ENCODE measurements at regions not wholly inside any gene's neighbourhood (a gene's known extent, or its start where the extent isn't known, plus 50 kb on each side); places are given as distances from the start of the nearest gene placed in this dataset.

GRCh38 chr11:86174101-86175046 lies 70.2 kb upstream of the EED start:
- Histone ChIP-seq H3K9ac (replicated peaks; ENCODE audit: extremely low read depth, insufficient read depth, low read length) (peak overlapping the region; percentile 79), H3K9me3 (replicated peaks; ENCODE audit: control insufficient read depth, insufficient read depth, low read length) (no peaks in the 10 kb centered on the region), H3K4me2 (ENCODE audit: insufficient read depth, low read length) (peak overlapping the region; percentile 28), H3K27ac (ENCODE audit: insufficient read depth, low read depth, low read length) (peak overlapping the region; percentile 97), H3K9me1 (replicated peaks; ENCODE audit: control insufficient read depth, extremely low read depth, insufficient read depth, low read length) (no peaks in the 10 kb centered on the region), H3K4me1 (ENCODE audit: control insufficient read depth, extremely low read depth, insufficient read depth, low read length) (peaks cover 39% of the 10 kb centered on the region), H4K20me1 (replicated peaks; ENCODE audit: control insufficient read depth, extremely low read depth, insufficient read depth, low read length) (no peaks in the 10 kb centered on the region), H3K4me3 (replicated peaks in 1 of 3; ENCODE audit: insufficient read depth in 1 of 3, low read depth in 1 of 3, low read length in 3 of 3) (no peak overlapping the region), H3K27me3 (ENCODE audit: control insufficient read depth in 2 of 2, insufficient read depth in 2 of 2, low read length in 2 of 2) (no peaks in the 10 kb centered on the region), H3K79me2 (ENCODE audit: control insufficient read depth, insufficient read depth, low read length) (no peaks in the 10 kb centered on the region), H2AFZ (ENCODE audit: low read depth, low read length) (no peak overlapping the region), H3K36me3 (ENCODE audit: control insufficient read depth in 2 of 2, extremely low read depth in 1 of 2, insufficient read depth in 2 of 2, low read length in 2 of 2) (no peaks in the 10 kb centered on the region)
- TF ChIP-seq EZH2 (IDR thresholded peaks at IDR 0.05; ENCODE audit: borderline replicate concordance, low read depth, low read length, severe bottlenecking) (no peak), MYC (IDR thresholded peaks at IDR 0.05; ENCODE audit: low read depth, low read length) (peak; percentile 95), JUN (IDR thresholded peaks at IDR 0.05; ENCODE audit: borderline replicate concordance, insufficient read depth, insufficient read length, low read depth) (peak; percentile 81), POLR2AphosphoS5 (IDR thresholded peaks at IDR 0.05; ENCODE audit: insufficient read depth, low read depth, low read length) (peak; percentile 44), MAX (IDR thresholded peaks at IDR 0.05; ENCODE audit: insufficient read depth, insufficient read length) (peak; percentile 82), GATA2 (IDR thresholded peaks at IDR 0.05; ENCODE audit: insufficient read depth, insufficient read length, low read depth, low read length) (peak; percentile 81), POLR2A (IDR thresholded peaks at IDR 0.05; ENCODE audit: low read depth, low read length) (no peak), FOS (IDR thresholded peaks at IDR 0.05; ENCODE audit: borderline replicate concordance, insufficient read depth, low read length) (peak; percentile 92), CTCF (IDR thresholded peaks at IDR 0.05; ENCODE audit: extremely low read depth in 1 of 2, insufficient read depth in 1 of 2, low read depth in 1 of 2, low read length in 2 of 2) (no peak)
- BruUV-seq (replicated peaks), result TSS peak; percentile 83
- dilution Hi-C loops (cut with MboI; ENCODE audit: extremely low pct_ligation_motif_present, low sequenced_read_pairs), result no loop called here
- POLR2A ChIA-PET, result interaction anchor here (0.6 to 2.5 kb wide), 6 partner anchors 19 to 545 kb away, joined by 3 to 26 read pairs (median 6); partner anchors contain the start of gene PICALM
- DNase-seq (ENCODE audit: low read depth, low spot score) (peak; percentile 100), FAIRE-seq (peak; percentile 99)
- intact Hi-C loops (cut with micrococcal nuclease), result loop anchor here (1.0 to 5.0 kb wide), 6 partner anchors 19 to 437 kb away; partner anchors contain the start of gene PICALM
- CTCF ChIA-PET, result interaction anchor here (0.9 to 3.2 kb wide), 15 partner anchors 10 to 205 kb away, joined by 3 to 42 read pairs (median 4); partner anchors contain the start of gene PICALM

All from endothelial cell of umbilical vein (primary cell).